OCI-LY1 (cell line): ENCODE measurements at regions not wholly inside any gene's neighbourhood (a gene's known extent, or its start where the extent isn't known, plus 50 kb on each side); places are given as distances from the start of the nearest gene placed in this dataset.

Experiments
- CTCF ChIP-seq: fragments of 200-600 bp; sonication (generic), shearing (Covaris generic); IDR thresholded peaks from 2 replicates; pipeline ENCODE4 v1.5.1; 2017; ENCODE audit warnings: mild to moderate bottlenecking, antibody characterized with exemption, low read length, moderate library complexity, mixed read lengths
- EZH2 ChIP-seq: fragments of 200-600 bp; sonication (generic), shearing (Covaris generic); IDR thresholded peaks from 2 replicates; pipeline ENCODE4 v1.8.0; 2017; ENCODE audit warnings: borderline replicate concordance, mixed run types, mild to moderate bottlenecking, antibody characterized with exemption, low read length, moderate library complexity, mixed read lengths

DNA sequence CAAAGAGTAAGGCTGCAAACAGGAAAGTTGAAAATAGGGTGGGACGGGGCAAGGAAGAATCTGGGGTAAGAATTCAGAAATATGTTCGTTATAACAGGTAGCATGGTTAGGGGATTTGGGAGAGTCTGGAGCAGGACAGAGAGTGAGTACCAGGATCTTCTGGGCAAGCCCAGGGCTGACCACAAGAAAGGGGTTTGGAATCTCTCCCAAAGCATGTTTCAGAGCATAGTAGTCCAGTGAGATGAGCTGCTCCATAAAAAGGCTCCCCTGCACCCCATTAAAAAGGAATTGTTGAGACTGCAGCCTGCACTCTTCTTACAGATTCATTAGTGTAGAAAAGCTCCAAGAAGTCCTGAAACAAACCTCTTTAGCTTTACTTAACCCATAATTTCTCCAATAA, 291.1 kb downstream of the MTX2 start:
- TF ChIP-seq CTCF (no peak), EZH2 (no peak)
